ENCODE measurements at regions not wholly inside any gene's neighbourhood (a gene's known extent, or its start where the extent isn't known, plus 50 kb on each side); places are given as distances from the start of the nearest gene placed in this dataset.

- TF ChIP-seq CTCF (IDR thresholded peaks at IDR 0.05; ENCODE audit: poor library complexity) (no peak), EZH2 (IDR thresholded peaks at IDR 0.05; ENCODE audit: borderline replicate concordance) (no peak)
Observed at GRCh38 chr20:57022306-57022705, 244.1 kb downstream of the BMP7 start.
